ENCODE measurements at regions not wholly inside any gene's neighbourhood (a gene's known extent, or its start where the extent isn't known, plus 50 kb on each side); places are given as distances from the start of the nearest gene placed in this dataset.

DNA sequence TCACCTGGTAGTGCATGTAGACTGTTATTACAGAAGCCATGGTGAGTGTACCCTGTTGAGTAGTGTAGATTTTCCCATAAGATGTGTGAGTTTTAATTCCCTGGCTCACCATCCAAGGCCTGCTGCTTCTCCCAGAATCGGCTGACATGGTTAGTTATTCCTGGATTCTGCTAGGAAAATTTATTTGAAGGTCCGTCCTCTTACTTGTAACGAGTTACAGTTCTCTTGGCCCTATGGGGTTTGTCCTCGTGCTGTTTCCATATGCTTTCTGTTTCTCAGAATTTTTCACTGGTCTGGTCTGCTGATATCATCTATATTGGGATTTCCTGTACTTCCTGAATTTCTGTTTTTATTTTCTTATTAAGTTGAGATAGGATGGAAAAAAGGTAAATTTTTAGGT is 423.3 kb upstream of the RGS6 start:
- 79% methylated on average over 2 of the region's 4 CpGs for WGBS (ENCODE audit: insufficient coverage)
- ChIA-PET CTCF (interaction anchor here (0.9 kb wide), 1 partner anchor 16 kb away, joined by 3 read pairs; no protein-coding TSS in a partner anchor), POLR2A (interaction anchor here (0.5 kb wide), 1 partner anchor 25 kb away, joined by 4 read pairs; no protein-coding TSS in a partner anchor)

DNA sequence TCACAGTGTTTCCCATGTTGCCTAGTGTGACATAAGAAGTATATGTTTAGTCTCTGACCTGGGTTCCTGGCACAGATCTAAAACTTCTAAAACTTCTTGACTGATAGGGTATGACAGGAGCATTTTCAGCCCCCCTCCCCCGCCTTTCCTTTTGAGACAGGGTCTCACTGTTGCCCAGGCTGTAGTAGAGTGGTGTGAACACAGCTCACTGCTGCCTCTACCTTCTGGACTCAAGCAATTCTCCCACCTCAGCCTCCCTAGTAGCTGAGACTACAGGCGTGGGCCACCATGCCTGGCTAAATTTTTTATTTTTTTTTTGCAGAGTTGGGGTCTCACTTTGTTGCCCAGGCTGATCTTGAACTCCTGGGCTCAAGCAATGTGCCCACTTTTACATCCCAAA is 421.1 kb upstream of the RGS6 start:
- ChIA-PET POLR2A (no interaction called here), CTCF (no interaction called here)
- Histone ChIP-seq H3K36me3 (ENCODE audit: control insufficient read depth in 4 of 4, insufficient read depth in 4 of 4, low read length in 3 of 4) (peaks cover 0 to 7% (median 1%) of the 10 kb centered on the region in 4 experiments), H3K27ac (ENCODE audit: insufficient read depth in 1 of 2, low read depth in 1 of 2, low read length in 2 of 2, poor library complexity in 1 of 2, severe bottlenecking in 2 of 2) (no peak overlapping the region), H3K27me3 (replicated peaks in 2 of 5; ENCODE audit: control insufficient read depth in 4 of 5, insufficient read depth in 5 of 5, low read length in 4 of 5) (no peaks in the 10 kb centered on the region), H3K4me1 (ENCODE audit: control extremely low read depth in 1 of 4, control insufficient read depth in 4 of 4, insufficient read depth in 4 of 4, low read length in 3 of 4) (no peaks in the 10 kb centered on the region), H3K4me3 (ENCODE audit: control insufficient read depth in 1 of 7, extremely low read depth in 1 of 7, insufficient read depth in 4 of 7, low read depth in 2 of 7, low read length in 6 of 7) (no peak overlapping the region), H3K9me3 (ENCODE audit: control extremely low read depth in 1 of 5, control insufficient read depth in 4 of 5, insufficient read depth in 2 of 5, low read depth in 1 of 5, low read length in 4 of 5) (no peaks in the 10 kb centered on the region)
- DNase-seq: no peak
- WGBS (ENCODE audit: insufficient coverage): 80% methylated on average over 1 of the region's 2 CpGs

More for the DNA sequence above, 423.3 kb upstream of the RGS6 start:
- no peaks in the 10 kb centered on the region for H3K4me1 ChIP-seq (ENCODE audit: control extremely low read depth in 1 of 4, control insufficient read depth in 4 of 4, insufficient read depth in 4 of 4, low read length in 3 of 4)
- no peaks in the 10 kb centered on the region for H3K27me3 ChIP-seq (replicated peaks in 2 of 5; ENCODE audit: control insufficient read depth in 4 of 5, insufficient read depth in 5 of 5, low read length in 4 of 5)
- peaks cover 0 to 7% (median 1%) of the 10 kb centered on the region in 4 experiments for H3K36me3 ChIP-seq (ENCODE audit: control insufficient read depth in 4 of 4, insufficient read depth in 4 of 4, low read length in 3 of 4)
- no peaks in the 10 kb centered on the region for H3K9me3 ChIP-seq (ENCODE audit: control extremely low read depth in 1 of 5, control insufficient read depth in 4 of 5, insufficient read depth in 2 of 5, low read depth in 1 of 5, low read length in 4 of 5)
- no peak overlapping the region for H3K27ac ChIP-seq (ENCODE audit: insufficient read depth in 1 of 2, low read depth in 1 of 2, low read length in 2 of 2, poor library complexity in 1 of 2, severe bottlenecking in 2 of 2)
- H3K4me3 ChIP-seq (ENCODE audit: control insufficient read depth in 1 of 7, extremely low read depth in 1 of 7, insufficient read depth in 4 of 7, low read depth in 2 of 7, low read length in 6 of 7): no peak overlapping the region
- DNase-seq: no peak

DNA sequence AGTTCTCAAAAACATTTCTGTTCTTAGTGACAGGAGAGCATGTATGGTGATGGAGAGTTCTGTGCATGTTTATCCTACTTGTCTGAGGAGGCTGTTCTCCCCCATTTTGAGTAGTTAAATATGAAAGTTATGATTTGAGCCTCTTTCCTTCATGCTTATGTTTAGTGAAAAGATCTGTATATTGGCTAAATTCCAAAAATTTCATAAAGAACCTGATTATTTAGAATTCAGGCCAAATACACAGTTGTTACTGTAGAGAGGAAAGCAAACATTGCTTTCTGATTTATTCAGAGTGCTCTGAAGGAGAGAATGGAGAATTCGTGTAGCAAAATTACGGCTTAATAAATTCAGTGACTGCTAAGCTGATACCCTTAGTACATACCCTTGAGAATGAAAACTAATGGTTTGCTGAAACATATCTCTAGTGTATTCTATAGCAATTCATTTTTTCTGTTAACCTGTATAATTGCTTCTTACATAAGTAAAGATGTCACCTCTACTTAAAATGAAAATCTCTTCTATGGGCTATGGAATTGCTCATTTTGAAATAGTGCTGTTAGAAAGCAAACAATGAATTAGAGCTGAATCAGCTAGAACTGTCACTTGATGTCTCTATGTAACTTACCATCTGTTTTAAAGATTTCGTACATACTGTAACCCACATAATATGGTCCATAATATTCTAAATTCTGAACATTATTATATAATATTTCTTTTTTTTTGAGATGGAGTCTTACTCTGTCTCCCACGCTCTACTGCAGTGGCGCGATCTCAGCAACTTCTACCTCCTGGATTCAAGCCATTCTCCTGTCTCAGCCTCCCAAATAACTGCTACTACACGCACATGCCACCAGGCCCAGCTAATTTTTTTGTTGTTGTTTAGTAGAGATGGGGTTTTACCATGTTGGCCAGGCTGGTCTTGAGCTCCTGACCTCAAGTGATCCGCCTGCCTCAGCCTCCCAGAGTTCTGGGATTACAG is 417.0 kb upstream of the RGS6 start:
- DNase-seq: no peak
- Histone ChIP-seq H3K4me3 (ENCODE audit: control insufficient read depth in 1 of 7, extremely low read depth in 1 of 7, insufficient read depth in 4 of 7, low read depth in 2 of 7, low read length in 6 of 7) (no peak overlapping the region), H3K27ac (ENCODE audit: insufficient read depth in 1 of 2, low read depth in 1 of 2, low read length in 2 of 2, poor library complexity in 1 of 2, severe bottlenecking in 2 of 2) (no peak overlapping the region), H3K9me3 (ENCODE audit: control extremely low read depth in 1 of 5, control insufficient read depth in 4 of 5, insufficient read depth in 2 of 5, low read depth in 1 of 5, low read length in 4 of 5) (no peaks in the 10 kb centered on the region), H3K27me3 (replicated peaks in 2 of 5; ENCODE audit: control insufficient read depth in 4 of 5, insufficient read depth in 5 of 5, low read length in 4 of 5) (no peaks in the 10 kb centered on the region), H3K36me3 (ENCODE audit: control insufficient read depth in 4 of 4, insufficient read depth in 4 of 4, low read length in 3 of 4) (peaks cover 0 to 7% (median 1%) of the 10 kb centered on the region in 4 experiments), H3K4me1 (ENCODE audit: control extremely low read depth in 1 of 4, control insufficient read depth in 4 of 4, insufficient read depth in 4 of 4, low read length in 3 of 4) (no peaks in the 10 kb centered on the region)
- no CpG with 5 or more reads among the region's 8 CpGs for WGBS (ENCODE audit: insufficient coverage)
- ChIA-PET POLR2A (no interaction called here), CTCF (no interaction called here)

DNA sequence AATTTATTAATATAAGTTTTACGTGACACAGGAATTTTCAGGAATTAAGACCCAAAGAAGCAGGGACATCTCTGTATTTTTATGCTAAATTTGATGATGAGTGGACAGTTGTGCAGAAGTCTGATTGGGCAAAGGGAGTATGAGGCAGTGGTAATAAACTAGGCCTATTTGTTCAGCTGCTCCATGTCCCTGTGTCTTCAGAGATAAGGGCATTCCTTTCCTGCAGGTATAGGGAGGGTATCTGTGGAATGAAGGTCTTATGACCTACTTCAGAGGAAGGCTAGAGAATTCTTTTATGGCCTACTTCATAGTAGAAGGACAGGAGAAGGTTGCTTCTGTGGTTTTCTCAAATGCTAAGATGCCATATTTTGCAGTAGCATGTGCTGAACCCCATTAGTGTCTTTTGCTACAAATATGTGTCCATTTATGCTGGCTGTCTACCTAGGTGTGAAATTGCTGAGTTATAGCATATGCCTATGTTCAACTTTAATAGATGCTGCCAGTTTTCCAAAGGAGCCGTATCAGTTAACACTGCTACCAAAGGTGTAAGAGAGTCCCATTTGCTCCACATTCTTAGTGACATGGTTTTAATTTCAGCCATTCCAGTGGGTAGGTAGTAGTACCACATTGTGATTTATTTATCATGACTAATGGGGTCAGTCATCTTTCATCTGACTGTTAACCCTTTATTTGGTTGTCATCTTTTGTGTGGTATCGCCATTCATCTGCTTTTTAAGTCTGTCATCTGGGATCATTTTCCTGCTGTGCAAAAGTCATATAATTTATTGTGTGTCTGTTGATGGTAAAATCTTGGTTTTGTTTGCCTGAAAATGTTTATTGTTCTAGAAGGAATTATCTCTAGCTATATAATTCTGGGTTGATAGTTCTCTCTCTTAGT is 410.7 kb upstream of the RGS6 start:
- Histone ChIP-seq H3K4me3 (ENCODE audit: control insufficient read depth in 1 of 7, extremely low read depth in 1 of 7, insufficient read depth in 4 of 7, low read depth in 2 of 7, low read length in 6 of 7) (no peak overlapping the region), H3K27ac (ENCODE audit: insufficient read depth in 1 of 2, low read depth in 1 of 2, low read length in 2 of 2, poor library complexity in 1 of 2, severe bottlenecking in 2 of 2) (no peak overlapping the region), H3K27me3 (replicated peaks in 2 of 5; ENCODE audit: control insufficient read depth in 4 of 5, insufficient read depth in 5 of 5, low read length in 4 of 5) (no peaks in the 10 kb centered on the region), H3K4me1 (ENCODE audit: control extremely low read depth in 1 of 4, control insufficient read depth in 4 of 4, insufficient read depth in 4 of 4, low read length in 3 of 4) (no peaks in the 10 kb centered on the region), H3K36me3 (ENCODE audit: control insufficient read depth in 4 of 4, insufficient read depth in 4 of 4, low read length in 3 of 4) (no peaks in the 10 kb centered on the region), H3K9me3 (ENCODE audit: control extremely low read depth in 1 of 5, control insufficient read depth in 4 of 5, insufficient read depth in 2 of 5, low read depth in 1 of 5, low read length in 4 of 5) (no peaks in the 10 kb centered on the region)
- DNase-seq: no peak
- 100% methylated on average over 3 of the region's 3 CpGs for WGBS (ENCODE audit: insufficient coverage)
- ChIA-PET CTCF (no interaction called here), POLR2A (no interaction called here)

DNA sequence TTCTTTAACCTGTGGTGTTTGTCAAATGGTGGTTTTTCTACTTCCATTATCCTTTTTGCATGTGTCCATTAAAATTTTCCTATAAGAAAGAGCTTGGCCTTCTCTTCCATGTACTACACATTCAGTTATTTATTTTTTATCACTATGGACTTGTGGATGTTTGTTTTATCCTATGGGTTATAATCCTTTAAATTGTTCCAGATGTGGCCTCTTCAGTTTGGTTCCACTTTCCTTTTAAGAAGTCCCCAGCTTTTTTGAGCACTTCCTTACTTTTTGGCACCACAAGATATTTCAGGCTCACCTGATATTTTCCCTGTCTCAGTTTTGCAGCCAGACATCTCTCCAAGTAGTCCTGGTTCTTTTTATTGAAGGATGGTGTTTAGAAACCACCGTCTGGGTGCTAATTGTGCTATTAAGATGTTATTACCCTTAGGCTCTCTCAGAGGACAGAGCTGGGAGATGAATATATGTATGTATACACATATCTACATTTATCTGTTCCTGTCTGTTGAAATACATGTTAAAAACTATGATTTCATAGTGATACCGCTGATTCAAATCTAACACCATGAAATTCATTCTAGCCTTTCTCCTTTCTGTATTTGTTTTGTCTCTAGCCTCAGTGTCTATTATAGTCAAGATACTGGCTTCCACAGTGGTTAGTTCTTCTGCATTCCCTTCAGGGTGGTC is 408.5 kb upstream of the RGS6 start:
- H3K4me1 ChIP-seq (ENCODE audit: control extremely low read depth in 1 of 4, control insufficient read depth in 4 of 4, insufficient read depth in 4 of 4, low read length in 3 of 4): no peaks in the 10 kb centered on the region
- no peaks in the 10 kb centered on the region for H3K9me3 ChIP-seq (ENCODE audit: control extremely low read depth in 1 of 5, control insufficient read depth in 4 of 5, insufficient read depth in 2 of 5, low read depth in 1 of 5, low read length in 4 of 5)
- ChIA-PET CTCF (no interaction called here), POLR2A (no interaction called here)
- no peaks in the 10 kb centered on the region for H3K27me3 ChIP-seq (replicated peaks in 2 of 5; ENCODE audit: control insufficient read depth in 4 of 5, insufficient read depth in 5 of 5, low read length in 4 of 5)
- no peak overlapping the region for H3K27ac ChIP-seq (ENCODE audit: insufficient read depth in 1 of 2, low read depth in 1 of 2, low read length in 2 of 2, poor library complexity in 1 of 2, severe bottlenecking in 2 of 2)
- H3K36me3 ChIP-seq (ENCODE audit: control insufficient read depth in 4 of 4, insufficient read depth in 4 of 4, low read length in 3 of 4): no peaks in the 10 kb centered on the region
- no CpG with 5 or more reads among the region's 2 CpGs for WGBS (ENCODE audit: insufficient coverage)
- no peak for DNase-seq
- no peak overlapping the region for H3K4me3 ChIP-seq (ENCODE audit: control insufficient read depth in 1 of 7, extremely low read depth in 1 of 7, insufficient read depth in 4 of 7, low read depth in 2 of 7, low read length in 6 of 7)

DNA sequence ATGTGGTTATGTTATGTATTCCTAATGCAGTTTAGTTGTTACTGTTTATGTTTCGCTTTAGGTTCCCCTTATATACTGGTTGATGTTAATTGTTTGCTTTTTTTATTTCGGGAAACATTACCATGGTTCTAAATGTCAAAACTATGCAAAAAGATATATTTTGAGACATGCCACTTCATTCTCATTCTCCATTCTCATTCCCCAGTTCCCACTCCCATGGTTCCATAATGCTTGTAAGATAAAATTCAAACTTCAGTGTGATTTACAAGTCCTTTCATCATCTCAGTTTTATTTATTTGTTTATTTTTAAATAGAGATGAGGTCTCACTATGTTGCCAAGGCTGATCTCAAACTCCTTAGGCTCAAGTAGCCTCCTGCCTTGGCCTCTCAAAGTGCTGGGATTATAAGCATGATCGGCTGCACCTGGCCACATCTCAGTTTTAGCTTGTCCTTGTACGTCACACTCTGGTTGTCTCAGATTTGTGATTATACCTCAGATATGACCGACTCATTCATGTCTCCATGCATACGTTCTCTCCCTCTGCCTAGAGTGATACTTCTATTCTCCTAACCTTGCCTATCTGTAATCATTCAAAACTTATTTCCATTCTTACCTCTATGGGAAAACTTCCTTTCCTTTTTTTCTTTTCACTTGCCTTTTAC is 407.8 kb upstream of the RGS6 start:
- no peaks in the 10 kb centered on the region for H3K27me3 ChIP-seq (replicated peaks in 2 of 5; ENCODE audit: control insufficient read depth in 4 of 5, insufficient read depth in 5 of 5, low read length in 4 of 5)
- H3K9me3 ChIP-seq (ENCODE audit: control extremely low read depth in 1 of 5, control insufficient read depth in 4 of 5, insufficient read depth in 2 of 5, low read depth in 1 of 5, low read length in 4 of 5): no peaks in the 10 kb centered on the region
- ChIA-PET POLR2A (no interaction called here), CTCF (no interaction called here)
- no peaks in the 10 kb centered on the region for H3K4me1 ChIP-seq (ENCODE audit: control extremely low read depth in 1 of 4, control insufficient read depth in 4 of 4, insufficient read depth in 4 of 4, low read length in 3 of 4)
- H3K4me3 ChIP-seq (ENCODE audit: control insufficient read depth in 1 of 7, extremely low read depth in 1 of 7, insufficient read depth in 4 of 7, low read depth in 2 of 7, low read length in 6 of 7): no peak overlapping the region
- no peak overlapping the region for H3K27ac ChIP-seq (ENCODE audit: insufficient read depth in 1 of 2, low read depth in 1 of 2, low read length in 2 of 2, poor library complexity in 1 of 2, severe bottlenecking in 2 of 2)
- 97% methylated on average over 5 of the region's 6 CpGs for WGBS (ENCODE audit: insufficient coverage)
- H3K36me3 ChIP-seq (ENCODE audit: control insufficient read depth in 4 of 4, insufficient read depth in 4 of 4, low read length in 3 of 4): no peaks in the 10 kb centered on the region
- no peak for DNase-seq
